GM08714 (cell line): ENCODE measurements at regions not wholly inside any gene's neighbourhood (a gene's known extent, or its start where the extent isn't known, plus 50 kb on each side); places are given as distances from the start of the nearest gene placed in this dataset.

ENCODE experiments used
- H3K4me3 ChIP-seq: fragments of 200-500 bp; sonication (Bioruptor generic); 2 replicates; pipeline ENCODE4 v1.5.1; 2014; ENCODE audit warnings: mild to moderate bottlenecking, low read length, inconsistent platforms
- ZNF274 ChIP-seq: IDR thresholded peaks from 2 replicates; pipeline ENCODE4 v1.6.1; 2012; ENCODE audit warnings: mild to moderate bottlenecking, low read depth, low read length

GRCh38 chr5:67465537-67466207 is 269.1 kb upstream of the CD180 start:
- TF ChIP-seq ZNF274: no peak
- H3K4me3 ChIP-seq: no peak overlapping the region

- H3K4me3 ChIP-seq: no peak overlapping the region
- TF ChIP-seq ZNF274: no peak
Measured at GRCh38 chr5:67462147-67462546, 265.5 kb upstream of the CD180 start.

- TF ChIP-seq ZNF274: no peak
- H3K4me3 ChIP-seq: no peak overlapping the region
Measured at GRCh38 chr5:67459253-67459652, 262.7 kb upstream of the CD180 start.

GRCh38 chr5:67455970-67456369 is 259.4 kb upstream of the CD180 start:
- no peak overlapping the region for H3K4me3 ChIP-seq
- TF ChIP-seq ZNF274: no peak

- H3K4me3 ChIP-seq: no peak overlapping the region
- no peak for TF ChIP-seq ZNF274
Measured at GRCh38 chr5:67454957-67455561, 258.5 kb upstream of the CD180 start.

- H3K4me3 ChIP-seq: no peak overlapping the region
- TF ChIP-seq ZNF274: no peak
Measured at GRCh38 chr5:67453111-67453905, 256.7 kb upstream of the CD180 start.

GRCh38 chr5:67451640-67452279 is 255.2 kb upstream of the CD180 start:
- no peak overlapping the region for H3K4me3 ChIP-seq
- no peak for TF ChIP-seq ZNF274

- TF ChIP-seq ZNF274: no peak
- H3K4me3 ChIP-seq: no peak overlapping the region
Measured at GRCh38 chr5:67447732-67448131, 251.1 kb upstream of the CD180 start.

- H3K4me3 ChIP-seq: no peak overlapping the region
- TF ChIP-seq ZNF274: no peak
Measured at GRCh38 chr5:67437905-67438845, 241.6 kb upstream of the CD180 start.

GRCh38 chr5:67435032-67435431 is 238.4 kb upstream of the CD180 start:
- no peak for TF ChIP-seq ZNF274
- H3K4me3 ChIP-seq: no peak overlapping the region

GRCh38 chr5:67434466-67434865 is 237.9 kb upstream of the CD180 start:
- H3K4me3 ChIP-seq: no peak overlapping the region
- TF ChIP-seq ZNF274: no peak

- no peak overlapping the region for H3K4me3 ChIP-seq
Measured at GRCh38 chr5:67432606-67433005, 236.0 kb upstream of the CD180 start.

GRCh38 chr5:67431191-67431590 is 234.6 kb upstream of the CD180 start:
- H3K4me3 ChIP-seq: no peak overlapping the region
- TF ChIP-seq ZNF274: no peak

More at GRCh38 chr5:67432606-67433005, 236.0 kb upstream of the CD180 start:
- TF ChIP-seq ZNF274: no peak

- H3K4me3 ChIP-seq: no peak overlapping the region
- TF ChIP-seq ZNF274: no peak
Measured at GRCh38 chr5:67427850-67428298, 231.3 kb upstream of the CD180 start.
